Astrocyte (in vitro differentiated cells and primary cell): ENCODE measurements at regions not wholly inside any gene's neighbourhood (a gene's known extent, or its start where the extent isn't known, plus 50 kb on each side); places are given as distances from the start of the nearest gene placed in this dataset.

Experiments used
- CTCF ChIP-seq: IDR thresholded peaks from 2 replicates; pipeline ENCODE4 v1.5.1; 2011; ENCODE audit warnings: low read depth, mild to moderate bottlenecking, inconsistent platforms, low read length, moderate library complexity; ENCODE audit not compliant: insufficient read depth
- EZH2 ChIP-seq: IDR thresholded peaks from 2 replicates; pipeline ENCODE4 v1.6.1; 2012; ENCODE audit warnings: mild to moderate bottlenecking, low read length, inconsistent platforms; ENCODE audit not compliant: insufficient read depth

DNA sequence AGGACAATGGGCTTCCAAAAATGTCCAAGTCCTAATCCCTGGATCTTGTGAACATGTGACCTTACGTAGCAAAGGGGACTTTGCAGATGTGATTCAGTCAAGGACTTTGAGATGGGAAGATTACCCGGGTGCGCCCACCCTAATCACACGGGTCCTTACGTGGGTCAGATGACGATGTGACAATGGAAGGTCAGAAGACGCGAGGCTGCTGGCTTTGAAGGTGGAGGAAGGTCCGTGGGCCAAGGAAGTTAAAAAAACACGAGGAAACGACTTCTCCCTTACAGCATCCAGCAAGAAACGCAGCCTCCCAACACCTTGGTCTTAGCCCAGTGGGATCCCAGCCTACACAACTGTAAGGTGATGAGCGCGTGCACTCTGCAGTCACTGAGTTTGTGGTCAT lies 860.1 kb downstream of the TBC1D22A start:
- TF ChIP-seq CTCF (no peak), EZH2 (no peak)
